C4-2B (cell line): ENCODE measurements at regions not wholly inside any gene's neighbourhood (a gene's known extent, or its start where the extent isn't known, plus 50 kb on each side); places are given as distances from the start of the nearest gene placed in this dataset.

Experiments used
- ZFX ChIP-seq: fragments of 450-650 bp; IDR thresholded peaks from 2 replicates; pipeline ENCODE4 v1.6.1; 2017
- TF ChIP-seq, protein P1 (sequence below): fragments of 450-650 bp; conservative IDR thresholded peaks from 2 replicates; pipeline ENCODE4 v1.5.1; 2017; ENCODE audit warnings: mild to moderate bottlenecking

GRCh38 chr15:39323706-39324105 is 257.2 kb upstream of the THBS1 start:
- TF ChIP-seq, protein P1, sequence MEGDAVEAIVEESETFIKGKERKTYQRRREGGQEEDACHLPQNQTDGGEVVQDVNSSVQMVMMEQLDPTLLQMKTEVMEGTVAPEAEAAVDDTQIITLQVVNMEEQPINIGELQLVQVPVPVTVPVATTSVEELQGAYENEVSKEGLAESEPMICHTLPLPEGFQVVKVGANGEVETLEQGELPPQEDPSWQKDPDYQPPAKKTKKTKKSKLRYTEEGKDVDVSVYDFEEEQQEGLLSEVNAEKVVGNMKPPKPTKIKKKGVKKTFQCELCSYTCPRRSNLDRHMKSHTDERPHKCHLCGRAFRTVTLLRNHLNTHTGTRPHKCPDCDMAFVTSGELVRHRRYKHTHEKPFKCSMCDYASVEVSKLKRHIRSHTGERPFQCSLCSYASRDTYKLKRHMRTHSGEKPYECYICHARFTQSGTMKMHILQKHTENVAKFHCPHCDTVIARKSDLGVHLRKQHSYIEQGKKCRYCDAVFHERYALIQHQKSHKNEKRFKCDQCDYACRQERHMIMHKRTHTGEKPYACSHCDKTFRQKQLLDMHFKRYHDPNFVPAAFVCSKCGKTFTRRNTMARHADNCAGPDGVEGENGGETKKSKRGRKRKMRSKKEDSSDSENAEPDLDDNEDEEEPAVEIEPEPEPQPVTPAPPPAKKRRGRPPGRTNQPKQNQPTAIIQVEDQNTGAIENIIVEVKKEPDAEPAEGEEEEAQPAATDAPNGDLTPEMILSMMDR, result no peak
- no peak for TF ChIP-seq ZFX
